Liver (tissue), 3 donors: ENCODE measurements at regions not wholly inside any gene's neighbourhood (a gene's known extent, or its start where the extent isn't known, plus 50 kb on each side); places are given as distances from the start of the nearest gene placed in this dataset.

Source experiments
- ATF3 ChIP-seq: IDR thresholded peaks from 2 replicates; pipeline ENCODE4 v1.6.1; 2016; ENCODE audit warnings: antibody characterized with exemption
- CTCF ChIP-seq: fragments of 150-350 bp; IDR thresholded peaks from 2 replicates; pipeline ENCODE4 v1.5.1; 2017; ENCODE audit warnings: improper control_type of control experiment, low read depth, low read length; ENCODE audit not compliant: missing input control
- EGR1 ChIP-seq, 2 donors: IDR thresholded peaks; 2 replicates each; pipeline ENCODE4 v1.6.1; 2016 to 2018; ENCODE audit warnings: antibody characterized with exemption in 2 of 2, low read depth in 2 of 2
- FOXA1 ChIP-seq: IDR thresholded peaks from 2 replicates; pipeline ENCODE4 v1.6.1; 2016; ENCODE audit warnings: antibody characterized with exemption
- GABPA ChIP-seq, 2 donors: IDR thresholded peaks in 1 of 2; conservative IDR thresholded peaks in 1 of 2; 2 replicates each; pipeline ENCODE4 v1.6.1; 2016; ENCODE audit warnings: antibody characterized with exemption in 2 of 2, mild to moderate bottlenecking in 1 of 2, moderate library complexity in 1 of 2
- RAD21 ChIP-seq, 2 donors: IDR thresholded peaks; 2 replicates each; pipeline ENCODE4 v1.6.1; 2016; ENCODE audit warnings: antibody characterized with exemption in 2 of 2, mild to moderate bottlenecking in 2 of 2
- REST ChIP-seq: IDR thresholded peaks from 2 replicates; pipeline ENCODE4 v1.6.1; 2016; ENCODE audit warnings: antibody characterized with exemption, mild to moderate bottlenecking
- RXRA ChIP-seq, 2 donors: IDR thresholded peaks; 2 replicates each; pipeline ENCODE4 v1.6.1; 2017 to 2018; ENCODE audit warnings: antibody characterized with exemption in 2 of 2, mild to moderate bottlenecking in 1 of 2
- SP1 ChIP-seq: IDR thresholded peaks from 2 replicates; pipeline ENCODE4 v1.6.1; 2018; ENCODE audit warnings: antibody characterized with exemption, mild to moderate bottlenecking
- TAF1 ChIP-seq: conservative IDR thresholded peaks from 2 replicates; pipeline ENCODE4 v1.6.1; 2016; ENCODE audit warnings: antibody characterized with exemption, mild to moderate bottlenecking
- YY1 ChIP-seq: IDR thresholded peaks from 2 replicates; pipeline ENCODE4 v1.6.1; 2016; ENCODE audit warnings: antibody characterized with exemption, mild to moderate bottlenecking
- donor health status: healthy.
- donor health status: healthy.

GRCh38 chr1:56168176-56168575, 411.2 kb downstream of the PLPP3 start:
- TF ChIP-seq SP1 (no peak), CTCF (no peak), YY1 (no peak), EGR1 (IDR thresholded peaks at IDR 0.05; ENCODE audit: low read depth in 2 of 2) (no peak), GABPA (IDR thresholded peaks at IDR 0.05 in 1 of 2, conservative IDR thresholded peaks at IDR 0.05 in 1 of 2) (no peak), FOXA1 (no peak), TAF1 (no peak), RAD21 (IDR thresholded peaks at IDR 0.05) (no peak), REST (no peak), RXRA (IDR thresholded peaks at IDR 0.05) (no peak), ATF3 (no peak)
